BLaER1 treated with 17β-estradiol and CSF1 and Interleukin-3, amounts not matched to agents 10 nM and 100 nM (cell line): ENCODE measurements at regions not wholly inside any gene's neighbourhood (a gene's known extent, or its start where the extent isn't known, plus 50 kb on each side); places are given as distances from the start of the nearest gene placed in this dataset.
A peak's percentile ranks its signal among the peaks of the same experiment; 100 is the strongest.

Experiments used
- H3K27ac ChIP-seq, 11 experiments: shearing (Covaris generic); formaldehyde crosslinking; 2 replicates each; pipeline ENCODE4 v1.8.1; 2022
- H3K27me3 ChIP-seq, 11 experiments: shearing (Covaris generic); formaldehyde crosslinking; 2 replicates each; pipeline ENCODE4 v1.8.1; 2022
- H3K36me3 ChIP-seq, 11 experiments: shearing (Covaris generic); formaldehyde crosslinking; 2 replicates each; pipeline ENCODE4 v1.8.1; 2022
- H3K4me1 ChIP-seq, 10 experiments: shearing (Covaris generic); formaldehyde crosslinking; 2 replicates each; pipeline ENCODE4 v1.8.1; 2022
- H3K4me2 ChIP-seq, 11 experiments: shearing (Covaris generic); formaldehyde crosslinking; 2 replicates each; pipeline ENCODE4 v1.8.1; 2022
- H3K4me3 ChIP-seq, 10 experiments: shearing (Covaris generic); formaldehyde crosslinking; 2 replicates each; pipeline ENCODE4 v1.8.1; 2022
- H3K9ac ChIP-seq, 11 experiments: shearing (Covaris generic); formaldehyde crosslinking; 2 replicates each; pipeline ENCODE4 v1.8.1; 2022
- H3K9me3 ChIP-seq, 11 experiments: shearing (Covaris generic); formaldehyde crosslinking; replicated peaks in 1 of 11; 2 replicates each; pipeline ENCODE4 v1.8.1; 2022
- H4K20me1 ChIP-seq, 11 experiments: shearing (Covaris generic); formaldehyde crosslinking; 2 replicates each; pipeline ENCODE4 v1.8.1; 2022
- Cebpa-rat ChIP-seq, 11 experiments: shearing (Covaris generic); IDR thresholded peaks; 2 replicates each; pipeline ENCODE4 v1.8.1; 2022

GRCh38 chr18:2070631-2071030, 500.7 kb downstream of the METTL4 start:
- no peaks in the 10 kb centered on the region for H3K27me3 ChIP-seq
- peaks cover 0 to 20% (median 12%) of the 10 kb centered on the region in 10 experiments; a peak in 10 of 20 replicates for H3K4me1 ChIP-seq
- no peak overlapping the region for H3K4me2 ChIP-seq
- H3K36me3 ChIP-seq, result no peaks in the 10 kb centered on the region
- TF ChIP-seq Cebpa-rat (IDR thresholded peaks at IDR 0.05), result no peak
- H3K4me3 ChIP-seq, result no peak overlapping the region
- H3K9ac ChIP-seq, result no peak overlapping the region
- H4K20me1 ChIP-seq, result no peaks in the 10 kb centered on the region
- H3K27ac ChIP-seq, result no peak overlapping the region
- peaks cover 0 to 7% (median 0%) of the 10 kb centered on the region in 11 experiments; a peak in 2 of 22 replicates for H3K9me3 ChIP-seq

GRCh38 chr18:2075499-2075898, 495.8 kb downstream of the METTL4 start:
- Histone ChIP-seq H4K20me1 (no peaks in the 10 kb centered on the region), H3K4me3 (no peak overlapping the region), H3K4me1 (no peaks in the 10 kb centered on the region), H3K4me2 (no peak overlapping the region), H3K27me3 (no peaks in the 10 kb centered on the region), H3K27ac (no peak overlapping the region), H3K9me3 (peaks cover 0 to 7% (median 0%) of the 10 kb centered on the region in 11 experiments; a peak in 2 of 22 replicates), H3K36me3 (no peaks in the 10 kb centered on the region), H3K9ac (no peak overlapping the region)
- no peak for TF ChIP-seq Cebpa-rat (IDR thresholded peaks at IDR 0.05)

GRCh38 chr18:2082676-2083075, 488.6 kb downstream of the METTL4 start:
- no peak for TF ChIP-seq Cebpa-rat (IDR thresholded peaks at IDR 0.05)
- Histone ChIP-seq H3K4me1 (peaks cover 0 to 5% (median 1%) of the 10 kb centered on the region in 10 experiments; a peak in 13 of 20 replicates), H3K27me3 (no peaks in the 10 kb centered on the region), H4K20me1 (no peaks in the 10 kb centered on the region), H3K4me2 (no peak overlapping the region), H3K27ac (no peak overlapping the region), H3K4me3 (no peak overlapping the region), H3K9ac (no peak overlapping the region), H3K36me3 (no peaks in the 10 kb centered on the region), H3K9me3 (peaks cover 0 to 7% (median 0%) of the 10 kb centered on the region in 11 experiments; a peak in 1 of 22 replicates)

- Histone ChIP-seq H3K4me2 (no peak overlapping the region), H3K9me3 (peaks cover 0 to 10% (median 0%) of the 10 kb centered on the region in 11 experiments; a peak in 1 of 22 replicates), H3K36me3 (no peaks in the 10 kb centered on the region), H3K9ac (no peak overlapping the region), H3K4me1 (peaks cover 9 to 15% (median 11%) of the 10 kb centered on the region in 10 experiments; a peak in 19 of 20 replicates), H3K4me3 (no peak overlapping the region), H4K20me1 (no peaks in the 10 kb centered on the region), H3K27me3 (no peaks in the 10 kb centered on the region), H3K27ac (no peak overlapping the region)
- TF ChIP-seq Cebpa-rat (IDR thresholded peaks at IDR 0.05), result no peak
Observed at GRCh38 chr18:2083691-2084090, 487.6 kb downstream of the METTL4 start.

GRCh38 chr18:2086439-2086838, 484.9 kb downstream of the METTL4 start:
- no peaks in the 10 kb centered on the region for H3K36me3 ChIP-seq
- H3K9me3 ChIP-seq, result peaks cover 0 to 10% (median 0%) of the 10 kb centered on the region in 11 experiments; a peak in 1 of 22 replicates
- H3K4me3 ChIP-seq, result no peak overlapping the region
- no peak overlapping the region for H3K9ac ChIP-seq
- no peak overlapping the region for H3K4me2 ChIP-seq
- no peaks in the 10 kb centered on the region for H4K20me1 ChIP-seq
- no peak overlapping the region for H3K27ac ChIP-seq
- H3K4me1 ChIP-seq, result peaks cover 19 to 28% (median 24%) of the 10 kb centered on the region in 10 experiments
- TF ChIP-seq Cebpa-rat (IDR thresholded peaks at IDR 0.05), result no peak
- H3K27me3 ChIP-seq, result no peaks in the 10 kb centered on the region

- Histone ChIP-seq H3K9ac (peak overlapping the region in 6 of 11 experiments; percentile 25 to 62 (median 33); a peak in 10 of 22 replicates), H3K4me3 (no peak overlapping the region), H3K9me3 (peaks cover 0 to 10% (median 0%) of the 10 kb centered on the region in 11 experiments; a peak in 1 of 22 replicates), H3K27me3 (no peaks in the 10 kb centered on the region), H3K36me3 (no peaks in the 10 kb centered on the region), H4K20me1 (no peaks in the 10 kb centered on the region), H3K4me2 (peak overlapping the region; percentile 8 to 70 (median 40); a peak in 16 of 22 replicates), H3K4me1 (peaks cover 19 to 28% (median 24%) of the 10 kb centered on the region in 10 experiments), H3K27ac (peak overlapping the region in 8 of 11 experiments; percentile 63 to 82 (median 68); a peak in 16 of 22 replicates)
- peak in 8 of 11 experiments; percentile 52 to 92 (median 80); a peak in 16 of 22 replicates for TF ChIP-seq Cebpa-rat (IDR thresholded peaks at IDR 0.05)
Observed at GRCh38 chr18:2087877-2088673, 483.2 kb downstream of the METTL4 start.

GRCh38 chr18:2089396-2089795, 481.9 kb downstream of the METTL4 start:
- Histone ChIP-seq H3K9me3 (peaks cover 0 to 10% (median 0%) of the 10 kb centered on the region in 11 experiments; a peak in 1 of 22 replicates), H3K27ac (peak overlapping the region in 8 of 11 experiments; percentile 63 to 82 (median 68); a peak in 13 of 22 replicates), H3K36me3 (no peaks in the 10 kb centered on the region), H3K4me1 (peaks cover 19 to 28% (median 24%) of the 10 kb centered on the region in 10 experiments), H4K20me1 (no peaks in the 10 kb centered on the region), H3K4me3 (no peak overlapping the region), H3K4me2 (peak overlapping the region; percentile 1 to 73 (median 61); a peak in 20 of 22 replicates), H3K9ac (no peak overlapping the region), H3K27me3 (no peaks in the 10 kb centered on the region)
- TF ChIP-seq Cebpa-rat (IDR thresholded peaks at IDR 0.05), result no peak

- no peak for TF ChIP-seq Cebpa-rat (IDR thresholded peaks at IDR 0.05)
- Histone ChIP-seq H4K20me1 (no peaks in the 10 kb centered on the region), H3K9ac (no peak overlapping the region), H3K36me3 (no peaks in the 10 kb centered on the region), H3K4me1 (peaks cover 19 to 28% (median 24%) of the 10 kb centered on the region in 10 experiments), H3K27ac (no peak overlapping the region), H3K4me2 (no peak overlapping the region), H3K9me3 (peaks cover 0 to 10% (median 0%) of the 10 kb centered on the region in 11 experiments; a peak in 1 of 22 replicates), H3K4me3 (no peak overlapping the region), H3K27me3 (no peaks in the 10 kb centered on the region)
Observed at GRCh38 chr18:2091937-2092336, 479.4 kb downstream of the METTL4 start.

- Histone ChIP-seq H3K9me3 (peaks cover 0 to 8% (median 4%) of the 10 kb centered on the region in 11 experiments; a peak in 5 of 22 replicates), H3K4me1 (peaks cover 0 to under 1% (median 0%) of the 10 kb centered on the region in 10 experiments; a peak in 1 of 20 replicates), H3K36me3 (no peaks in the 10 kb centered on the region), H3K9ac (no peak overlapping the region), H3K27me3 (no peaks in the 10 kb centered on the region), H3K27ac (no peak overlapping the region), H3K4me3 (no peak overlapping the region), H4K20me1 (no peaks in the 10 kb centered on the region), H3K4me2 (no peak overlapping the region)
- no peak for TF ChIP-seq Cebpa-rat (IDR thresholded peaks at IDR 0.05)
Observed at GRCh38 chr18:2096551-2096950, 474.8 kb downstream of the METTL4 start.
